ENCODE measurements at regions not wholly inside any gene's neighbourhood (a gene's known extent, or its start where the extent isn't known, plus 50 kb on each side); places are given as distances from the start of the nearest gene placed in this dataset.

DNA sequence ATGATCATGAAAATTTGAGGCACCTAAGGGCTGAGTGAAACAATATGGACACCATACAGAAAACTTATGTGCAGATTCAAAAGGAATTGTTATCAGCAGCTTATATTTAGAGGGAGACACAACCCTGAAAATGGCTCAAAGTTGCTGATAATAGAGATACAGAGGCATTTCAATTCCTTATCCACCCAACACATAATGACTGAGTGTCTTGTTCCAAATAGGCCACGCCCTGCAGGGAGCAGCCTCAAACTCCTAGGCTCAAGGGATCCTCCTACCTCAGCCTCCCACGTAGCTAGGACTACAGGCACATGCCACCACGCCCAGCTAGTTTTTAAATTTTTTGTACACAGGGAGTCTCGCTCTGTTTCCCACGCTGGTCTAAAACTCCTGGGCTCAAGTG is 79.0 kb downstream of the LBH start:
- no peak for DNase-seq

DNA sequence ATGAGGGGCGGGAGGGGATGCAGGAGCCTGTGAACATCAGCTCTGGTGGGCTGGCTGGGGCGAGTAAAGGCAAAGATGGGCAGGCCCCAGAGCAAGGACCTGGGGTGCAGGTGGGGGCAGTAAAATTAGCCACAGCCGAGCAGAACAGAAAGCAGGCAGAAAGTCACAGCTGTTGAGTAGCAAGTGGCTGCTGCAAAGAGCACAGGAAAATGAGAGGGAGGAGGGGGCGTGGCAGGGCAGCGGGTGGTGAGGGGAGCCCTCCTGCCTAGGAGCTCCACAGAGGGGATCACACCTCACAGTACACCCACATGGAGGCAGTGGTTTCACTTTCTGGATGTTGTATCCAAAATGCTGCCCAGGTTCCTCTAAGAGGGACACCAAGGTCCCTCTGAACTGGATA is 79.6 kb downstream of the LBH start:
- no peak for DNase-seq

DNA sequence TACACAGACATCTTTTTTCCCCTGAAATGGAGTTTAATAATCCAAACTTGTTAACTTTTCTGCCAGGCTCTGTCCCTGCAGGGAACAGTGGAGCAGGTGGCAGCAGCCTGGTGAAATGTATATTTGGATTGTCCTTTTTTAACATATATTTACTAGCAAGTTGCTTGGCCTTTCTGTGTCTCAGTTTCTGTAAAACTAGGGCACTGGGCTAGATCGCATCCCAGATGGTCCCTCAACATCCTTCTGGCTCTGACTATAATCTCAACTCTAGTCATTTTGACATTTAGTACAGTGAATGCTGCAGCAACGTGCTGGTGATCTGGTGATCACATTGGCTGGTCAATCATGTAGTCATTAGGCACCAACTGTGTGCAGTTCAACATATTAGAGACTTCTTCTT is 80.4 kb downstream of the LBH start:
- DNase-seq, result no peak

DNA sequence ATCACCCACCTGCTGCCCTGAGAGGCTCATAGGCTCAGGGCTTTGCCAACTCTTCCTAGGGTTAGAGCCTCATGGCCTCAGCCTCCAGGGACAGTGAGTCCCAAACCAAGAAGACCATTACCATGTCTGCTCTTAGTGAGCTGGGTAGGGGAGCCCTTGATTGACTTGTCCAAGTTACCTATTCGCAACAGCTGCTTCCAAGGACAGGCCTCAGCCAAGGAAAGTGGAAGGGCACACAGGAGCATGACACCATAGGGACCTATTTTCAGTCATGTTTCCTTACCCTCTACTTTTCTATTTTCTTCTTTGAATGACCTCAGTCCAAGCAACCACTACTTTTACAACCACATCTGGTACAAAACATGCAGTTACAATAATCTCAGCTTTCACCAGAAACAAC is 81.6 kb downstream of the LBH start:
- DNase-seq, result no peak

DNA sequence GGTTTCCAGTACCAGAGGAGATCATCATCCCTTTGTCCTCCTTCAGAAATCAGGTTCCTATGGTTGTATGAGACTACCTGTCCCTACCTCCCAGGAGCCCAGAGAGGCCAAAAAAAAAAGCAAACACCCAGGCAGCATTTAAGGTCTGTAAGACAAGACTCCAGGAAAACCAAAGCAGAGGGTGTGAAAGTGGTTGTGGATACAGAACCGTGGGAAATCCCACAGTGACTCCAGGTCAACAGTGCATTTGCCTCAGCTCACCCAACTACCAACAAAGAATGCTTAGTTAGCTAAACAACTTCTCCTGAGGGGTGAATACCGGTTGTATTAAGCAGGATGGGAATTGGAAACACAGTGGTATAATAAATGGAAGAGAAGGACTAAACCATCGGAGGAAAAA is 83.6 kb downstream of the LBH start:
- DNase-seq, result no peak

DNA sequence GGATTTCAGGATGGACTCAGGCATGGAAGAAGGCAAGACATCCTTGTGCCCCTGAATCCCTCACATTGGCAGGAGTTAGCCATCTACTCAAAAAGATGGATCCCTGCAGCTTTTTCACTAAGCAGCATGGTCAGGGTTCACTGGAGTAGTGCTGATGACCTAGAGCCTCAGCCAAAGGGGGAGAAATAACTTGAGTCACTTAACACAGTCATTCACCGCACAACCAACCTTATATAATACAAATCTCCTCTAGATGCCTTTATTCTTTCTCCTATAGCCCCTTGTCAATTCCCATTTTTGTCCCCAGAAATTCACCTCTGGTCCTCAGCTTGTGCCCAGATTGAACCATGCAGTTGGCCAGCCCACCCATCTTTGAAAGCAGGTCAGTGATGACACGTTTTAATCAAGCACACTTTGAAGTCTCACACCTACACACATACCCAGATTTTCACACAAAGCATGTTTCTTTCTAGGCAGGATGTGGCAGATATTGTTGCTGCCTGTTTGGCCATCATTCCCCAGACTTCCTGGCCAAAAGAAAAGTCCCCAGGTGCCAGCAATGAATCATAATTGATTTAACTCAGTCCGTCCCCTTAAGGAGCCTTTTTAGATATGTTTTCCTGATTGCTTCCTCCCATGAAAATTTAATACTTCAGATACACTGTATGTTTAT is 84.2 kb downstream of the LBH start:
- peak in 1 of 2 experiments; percentile 29 for DNase-seq

DNA sequence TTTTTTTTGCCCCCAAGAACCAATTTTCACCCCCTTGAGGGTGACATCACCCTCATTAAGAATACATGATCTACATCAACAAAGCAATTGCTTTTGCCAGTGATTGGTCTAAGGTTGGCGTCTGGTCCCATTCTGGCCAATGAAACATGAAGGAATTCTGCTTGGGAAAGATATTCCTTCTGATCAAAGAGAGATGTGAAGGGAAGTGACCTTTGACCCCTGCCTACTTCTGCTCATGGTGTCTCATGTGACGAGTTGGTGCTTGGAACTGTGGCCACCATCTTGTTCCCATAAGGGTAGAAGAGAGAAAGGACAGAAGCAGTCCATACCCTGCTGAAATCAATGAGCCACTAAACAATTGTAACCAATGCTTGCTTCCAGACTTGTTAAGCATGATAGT is 85.1 kb downstream of the LBH start:
- no peak for DNase-seq

DNA sequence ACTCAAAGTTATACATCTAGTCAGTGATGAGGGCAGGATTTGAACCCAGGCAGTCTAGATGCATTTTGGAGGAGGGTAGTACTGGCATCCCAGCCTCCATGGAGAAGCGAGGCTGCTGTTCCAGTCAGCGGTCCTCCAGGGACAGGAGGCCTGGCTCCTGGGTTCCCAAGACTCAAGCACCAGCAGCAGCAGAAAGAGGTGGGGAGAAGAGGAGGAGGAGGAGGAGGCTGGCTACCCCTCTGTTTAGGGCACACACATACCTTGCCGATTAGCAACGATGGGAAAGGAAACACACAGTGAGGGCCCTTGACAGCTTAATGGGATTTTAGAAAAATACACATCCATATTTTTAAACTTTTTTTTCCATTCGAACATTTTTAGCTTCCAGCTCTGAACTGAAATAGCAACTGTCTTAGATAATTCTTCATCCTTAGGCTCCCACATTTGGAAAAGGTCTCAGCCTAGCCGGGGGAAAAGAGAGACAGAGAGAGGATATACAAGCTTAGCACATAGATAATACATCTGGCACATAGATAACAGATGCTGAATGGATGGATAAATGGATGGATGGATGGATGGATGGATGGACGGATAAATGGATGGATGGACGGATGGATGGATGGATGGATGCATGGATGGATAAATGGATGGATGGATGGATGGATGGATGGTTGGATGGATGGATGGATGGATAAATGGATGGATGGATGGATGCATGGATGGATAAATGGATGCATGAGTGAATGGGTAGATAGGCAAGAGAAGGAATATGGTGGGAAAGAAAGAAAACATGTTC is 87.9 kb downstream of the LBH start:
- no peak for DNase-seq

DNA sequence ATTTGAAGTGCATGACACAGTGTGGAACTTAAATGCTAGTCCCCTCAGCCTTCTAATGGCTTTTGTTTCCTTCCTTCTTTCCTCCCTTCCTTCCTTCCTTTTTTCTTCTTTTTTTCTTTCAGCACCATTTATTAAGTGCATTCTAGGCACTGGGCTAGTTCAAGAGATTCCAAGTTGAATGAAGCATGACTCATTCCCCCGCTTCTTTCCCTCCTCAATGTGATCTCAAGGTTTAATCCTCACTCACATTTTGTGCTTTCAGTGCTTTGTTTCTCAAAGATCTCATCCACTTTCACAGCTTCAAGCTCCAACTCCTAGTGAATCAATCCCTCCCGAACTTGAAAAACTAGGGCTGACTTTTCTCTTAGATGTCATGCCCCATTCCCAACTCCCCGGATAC is 90.1 kb downstream of the LBH start:
- DNase-seq, result no peak

DNA sequence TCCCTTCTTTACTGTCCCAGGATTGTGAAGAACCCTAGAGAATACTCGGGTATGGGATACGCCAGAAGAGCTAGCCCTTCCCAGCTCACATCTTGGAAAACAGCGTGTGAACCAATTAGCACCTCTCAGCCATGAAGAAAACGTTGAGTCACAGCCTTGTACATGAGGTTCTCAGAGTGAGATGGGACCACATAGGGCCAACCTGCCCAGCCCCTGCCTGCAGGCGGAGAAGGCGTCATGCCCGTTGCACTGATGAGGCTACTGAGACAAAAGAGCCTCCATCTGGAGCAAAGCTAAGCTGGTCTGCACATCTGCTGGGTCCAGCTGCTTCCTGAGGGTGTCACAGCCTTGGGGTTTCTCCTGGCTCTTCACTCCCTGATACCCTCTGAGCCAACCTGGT is 92.2 kb downstream of the LBH start:
- DNase-seq, result no peak

DNA sequence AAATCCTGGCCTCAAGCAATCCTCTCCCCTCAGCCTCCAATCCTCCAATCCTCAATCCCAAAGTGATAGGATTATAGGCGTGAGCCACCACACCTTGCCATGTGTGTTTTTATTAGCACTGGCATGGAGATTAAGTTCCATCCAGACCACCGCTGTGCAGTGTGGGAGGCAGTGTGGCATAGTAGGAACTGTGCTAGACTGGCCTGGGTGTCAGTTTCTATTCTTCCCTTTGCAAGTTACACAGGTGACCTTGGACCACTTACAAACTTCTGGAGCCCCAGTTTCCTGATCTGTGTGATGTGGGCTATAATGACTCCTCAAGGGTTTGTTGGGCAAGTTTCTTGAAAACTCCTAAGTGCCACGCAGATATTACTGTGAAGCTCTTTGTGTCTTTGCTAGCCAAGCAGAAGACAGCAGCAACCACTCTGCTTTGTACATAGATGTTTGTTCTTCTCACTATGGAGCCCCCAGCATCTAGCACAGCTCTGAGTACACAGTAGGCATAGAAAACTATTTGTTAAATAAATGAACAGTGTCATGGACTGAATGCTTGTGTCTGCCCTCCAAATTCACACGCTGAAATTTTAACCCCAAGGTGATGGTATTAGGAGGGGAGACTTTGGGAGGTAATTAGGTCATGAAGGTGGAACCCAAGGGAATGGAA is 93.0 kb downstream of the LBH start:
- DNase-seq, result no peak

DNA sequence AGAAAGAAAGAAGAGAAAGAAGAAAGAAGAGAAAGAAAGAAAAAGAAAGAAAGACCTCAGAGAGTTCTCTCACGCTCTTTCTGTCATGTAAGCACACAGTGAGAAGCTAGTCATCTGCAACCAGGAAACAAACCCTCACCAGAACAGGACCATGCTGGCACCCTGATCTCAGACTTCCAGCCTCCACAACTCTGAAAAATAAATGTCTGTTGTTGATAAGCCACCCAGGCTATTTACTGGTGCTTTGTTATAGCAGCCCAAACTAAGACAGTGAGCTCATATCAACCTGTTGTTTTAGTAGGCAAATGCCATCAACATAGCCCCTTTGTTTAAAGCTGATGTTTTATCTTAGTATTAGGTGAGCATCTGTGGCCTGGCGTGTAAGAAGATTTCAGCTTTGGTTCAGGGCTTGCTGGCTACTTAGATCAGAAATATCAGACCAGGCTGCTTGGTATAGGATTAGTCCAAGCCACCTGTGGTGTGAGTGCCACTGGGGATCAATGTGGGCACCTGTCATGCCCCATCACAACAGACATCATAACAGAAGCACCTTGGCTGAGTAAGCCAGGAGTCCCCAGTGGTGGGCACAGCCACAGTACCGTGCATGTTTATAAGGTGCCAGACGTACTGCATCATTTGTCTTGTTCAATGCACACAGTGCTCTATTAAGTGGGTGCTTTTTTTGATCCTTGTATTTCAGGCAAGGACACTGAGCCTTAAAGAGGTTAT is 94.4 kb downstream of the LBH start:
- no peak for DNase-seq

DNA sequence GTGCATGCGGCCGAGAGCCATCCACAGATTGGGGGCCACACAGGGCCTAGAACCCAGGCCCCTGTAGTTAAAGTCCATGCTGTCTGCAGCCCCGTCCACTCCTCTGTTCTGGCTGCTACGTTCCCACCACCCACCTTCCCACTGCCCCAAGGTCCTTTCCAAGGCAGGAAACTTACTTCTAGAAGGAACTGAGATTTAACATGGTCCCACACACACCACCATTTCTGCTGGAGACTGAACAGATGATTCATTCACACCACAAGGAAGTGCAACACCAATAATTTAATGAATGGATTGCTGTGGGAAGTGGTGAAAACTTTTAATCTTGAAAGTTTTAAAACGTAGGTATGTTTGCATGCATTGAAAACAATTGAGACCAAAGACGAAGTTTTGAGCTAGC is 95.2 kb downstream of the LBH start:
- no peak for DNase-seq

DNA sequence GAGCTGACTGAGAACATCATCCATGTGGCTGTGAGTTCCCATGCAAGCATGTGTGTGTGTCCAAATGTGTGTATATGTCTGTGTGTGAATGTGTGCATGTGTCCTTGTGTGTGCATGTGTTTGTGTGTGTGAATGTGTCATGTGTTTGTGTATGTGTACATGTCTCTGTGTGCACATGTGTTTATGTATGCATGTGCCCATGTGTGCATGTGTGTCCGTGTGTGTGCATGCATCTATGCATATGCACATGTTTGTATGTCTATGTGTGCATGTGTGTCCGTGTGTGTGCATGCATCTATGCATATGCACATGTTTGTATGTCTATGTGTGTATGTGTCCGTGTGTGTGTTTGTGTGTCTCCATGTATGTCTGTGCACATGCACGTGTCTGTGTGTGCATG is 99.7 kb downstream of the LBH start:
- no peak for DNase-seq

DNA sequence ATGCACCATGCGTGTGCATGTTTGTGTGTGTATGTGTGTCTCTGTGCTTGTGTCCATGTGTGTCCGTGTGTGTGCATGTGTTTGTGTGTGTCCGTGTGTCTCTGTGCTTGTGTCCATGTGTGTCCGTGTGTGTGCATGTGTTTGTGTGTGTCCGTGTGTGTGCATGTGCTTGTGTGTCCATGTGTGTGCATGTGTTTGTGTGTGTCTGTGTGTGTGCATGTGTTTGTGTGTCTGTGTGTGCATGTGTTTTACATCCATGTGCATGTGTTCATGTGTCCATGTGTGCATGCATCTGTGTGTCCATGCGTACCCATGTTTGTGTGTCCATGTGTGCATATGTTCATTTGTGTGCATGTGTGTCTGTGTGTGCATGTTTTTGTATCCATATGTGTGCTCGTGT is 100.5 kb downstream of the LBH start:
- no peak for DNase-seq

DNA sequence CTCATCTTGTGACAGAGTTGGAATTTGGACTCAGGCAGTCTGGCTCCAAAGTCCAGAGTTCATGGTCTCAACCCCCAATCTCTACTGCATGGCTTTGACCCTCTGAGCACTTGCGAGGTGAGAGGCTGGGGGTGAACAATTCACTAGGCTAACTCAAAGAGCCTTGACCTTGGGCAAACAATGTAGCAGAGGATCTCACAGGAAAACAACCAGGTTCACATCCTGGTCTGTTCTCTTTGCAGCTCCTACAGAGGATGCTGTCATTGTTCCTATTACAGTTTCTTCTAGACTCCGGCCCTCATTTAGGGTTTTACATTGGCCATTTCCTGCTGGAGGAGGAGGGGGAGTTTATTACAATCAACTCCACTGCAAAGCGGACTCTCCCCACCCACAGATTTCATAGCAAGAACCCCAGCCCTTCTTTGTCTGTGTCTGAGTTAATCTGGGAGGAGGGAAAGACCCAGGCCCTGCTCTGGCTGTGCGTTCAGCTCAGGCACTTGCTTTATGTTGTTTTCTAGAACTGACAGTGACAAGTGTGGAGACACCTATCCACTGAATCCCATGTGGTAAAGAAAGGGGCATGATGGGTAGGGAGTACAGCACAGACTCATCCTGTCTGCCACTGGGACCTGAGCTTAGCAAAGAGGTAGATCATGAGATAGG is 101.6 kb downstream of the LBH start:
- peak; percentile 52 to 68 for DNase-seq

DNA sequence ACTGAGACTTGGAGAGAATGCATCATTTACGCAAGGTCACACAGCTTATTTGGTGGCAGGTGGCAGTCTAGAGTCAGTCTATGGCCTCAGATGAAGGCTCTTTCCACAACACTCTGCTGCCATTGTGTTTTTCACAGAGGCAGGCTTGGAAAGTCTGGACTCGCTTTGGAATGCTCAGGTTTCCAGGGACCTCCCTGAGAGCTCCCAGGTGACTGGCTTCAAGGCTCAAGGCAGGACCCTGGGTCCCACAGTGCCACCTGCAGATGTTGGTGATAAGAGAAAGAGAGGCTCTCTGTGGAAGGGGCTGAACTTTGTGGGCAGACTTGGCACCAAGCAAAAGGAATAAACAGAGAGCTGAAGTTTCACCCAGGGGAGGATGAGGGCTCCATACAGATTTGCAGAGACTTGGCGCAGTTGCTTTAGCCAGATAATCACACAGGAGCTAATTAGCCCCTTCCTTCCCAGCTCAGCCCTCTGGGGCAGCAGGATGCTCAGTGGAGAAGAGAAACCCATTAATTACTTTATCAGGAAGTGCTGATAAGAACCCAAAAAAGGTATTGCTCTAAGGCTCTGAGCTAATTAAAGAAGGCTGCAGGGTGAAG is 103.5 kb downstream of the LBH start:
- no peak for DNase-seq

DNA sequence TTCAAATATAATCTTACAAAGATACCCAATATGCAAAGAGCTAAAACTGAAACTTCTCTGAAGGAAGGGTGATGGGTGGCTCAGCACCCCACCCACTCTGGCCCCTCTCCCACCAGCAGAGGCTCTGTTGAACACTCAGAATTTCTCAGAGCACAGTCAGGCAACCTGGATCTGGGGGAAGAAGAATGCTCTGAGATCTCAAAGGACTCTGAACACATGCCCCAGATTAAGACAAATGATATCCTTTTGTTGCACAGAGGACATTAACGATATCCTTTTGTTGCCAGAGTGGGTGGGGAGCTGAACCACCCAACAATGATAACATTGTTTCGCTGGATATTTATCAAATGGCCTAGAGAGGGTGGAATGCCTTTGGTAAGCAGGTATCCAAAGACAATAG is 104.8 kb downstream of the LBH start:
- no peak for DNase-seq

DNA sequence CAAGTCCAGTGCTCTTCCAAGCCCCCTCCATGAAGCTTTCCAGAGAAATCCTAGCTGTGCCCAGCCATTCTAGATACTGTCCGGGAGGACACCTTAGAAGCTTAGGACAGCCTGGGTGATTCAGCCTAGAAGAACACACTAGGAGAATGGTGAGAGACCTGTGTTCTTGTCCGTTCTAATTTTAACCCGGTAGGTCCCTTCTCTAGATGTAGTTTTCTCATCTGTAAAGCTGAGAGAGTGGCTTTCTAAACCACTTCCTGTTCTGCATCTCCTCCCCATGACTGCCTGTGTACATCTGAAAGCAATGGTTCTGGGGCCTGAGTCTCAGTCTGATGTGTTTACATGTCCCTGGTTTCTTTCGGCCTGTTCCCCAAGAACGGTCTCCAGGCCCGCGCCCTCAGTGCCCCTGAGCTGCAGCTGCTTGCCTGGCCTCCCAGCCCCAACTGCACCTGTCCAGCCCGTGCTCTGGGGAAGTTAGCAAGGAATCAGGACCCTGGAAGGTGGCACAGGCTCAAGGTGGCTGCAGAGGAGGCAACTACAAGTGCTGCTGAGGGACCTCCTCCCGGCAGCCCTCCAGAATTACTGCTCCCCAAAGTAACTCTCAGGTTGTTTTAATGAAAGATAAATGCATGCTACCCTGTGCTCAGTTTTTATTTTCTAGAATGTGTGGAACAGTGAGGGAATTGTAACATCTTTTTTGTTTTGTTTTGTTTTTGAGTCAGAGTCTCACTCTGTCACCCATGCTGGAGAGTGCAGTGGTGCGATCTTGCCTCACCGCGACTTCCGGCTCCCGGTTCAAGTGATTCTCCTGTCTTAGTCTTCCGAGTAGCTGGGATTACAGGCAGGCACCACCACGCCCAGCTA is 105.9 kb downstream of the LBH start:
- peak; percentile 57 to 73 for DNase-seq

DNA sequence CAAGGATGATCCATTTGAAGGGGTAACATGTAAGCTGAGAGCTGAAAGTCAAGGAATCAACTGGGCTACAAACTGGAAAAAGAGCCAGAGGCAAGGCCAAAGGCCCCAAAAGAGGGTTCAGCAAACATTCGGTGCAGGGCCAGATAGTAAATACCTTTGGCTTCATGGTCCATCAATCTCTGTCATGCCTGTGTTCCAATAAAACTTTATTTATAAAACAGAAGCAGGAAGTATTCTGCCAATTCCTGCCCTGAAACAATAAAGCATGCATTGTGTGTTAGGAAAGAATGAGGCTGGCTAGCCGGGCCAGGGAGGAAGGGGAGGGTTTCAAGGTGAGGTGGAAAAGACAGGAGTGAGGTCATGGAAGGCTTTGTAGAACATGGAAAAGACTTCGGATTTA is 107.1 kb downstream of the LBH start:
- no peak for DNase-seq

DNA sequence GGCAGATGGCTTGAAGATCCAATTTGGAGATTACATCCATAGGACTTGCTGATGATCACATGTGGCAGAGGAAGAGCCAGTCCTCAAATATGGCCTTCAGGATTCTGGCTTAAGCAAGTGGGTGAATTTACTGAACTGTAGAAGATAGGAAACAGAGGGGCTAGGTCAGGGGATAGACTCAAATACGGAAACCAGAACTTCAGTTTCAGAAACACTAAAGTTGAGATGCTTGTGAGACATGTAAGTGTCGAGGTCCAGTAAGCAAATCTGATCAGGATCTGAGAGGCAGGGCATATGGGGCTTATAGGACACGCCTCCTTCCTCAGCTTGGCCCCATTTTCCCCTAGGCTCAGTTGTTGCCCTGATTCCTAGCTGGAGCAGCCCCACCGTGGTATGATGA is 107.7 kb downstream of the LBH start:
- DNase-seq, result no peak
